ENCODE measurements at regions not wholly inside any gene's neighbourhood (a gene's known extent, or its start where the extent isn't known, plus 50 kb on each side); places are given as distances from the start of the nearest gene placed in this dataset.

DNA sequence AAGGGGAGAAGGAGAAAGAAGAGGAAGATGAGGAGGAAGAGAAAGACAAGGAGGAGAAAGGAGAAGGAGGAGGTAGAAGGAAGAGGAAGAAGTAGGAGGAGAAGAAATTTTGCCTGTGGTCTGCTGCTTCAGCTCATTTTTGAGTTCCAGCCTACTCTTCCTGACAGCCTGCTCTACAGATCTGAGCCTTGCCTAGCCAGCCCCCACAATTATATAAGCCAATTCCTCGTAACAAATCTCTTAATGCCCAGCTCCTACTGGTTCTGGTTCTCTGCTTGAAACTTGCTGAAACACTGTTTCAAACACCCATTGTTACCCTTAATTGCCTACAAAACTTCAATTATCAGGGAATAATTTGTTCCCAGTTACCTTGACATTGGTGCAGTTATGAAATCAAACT is 1014.2 kb upstream of the CELF4 start:
- TF ChIP-seq, protein P1, sequence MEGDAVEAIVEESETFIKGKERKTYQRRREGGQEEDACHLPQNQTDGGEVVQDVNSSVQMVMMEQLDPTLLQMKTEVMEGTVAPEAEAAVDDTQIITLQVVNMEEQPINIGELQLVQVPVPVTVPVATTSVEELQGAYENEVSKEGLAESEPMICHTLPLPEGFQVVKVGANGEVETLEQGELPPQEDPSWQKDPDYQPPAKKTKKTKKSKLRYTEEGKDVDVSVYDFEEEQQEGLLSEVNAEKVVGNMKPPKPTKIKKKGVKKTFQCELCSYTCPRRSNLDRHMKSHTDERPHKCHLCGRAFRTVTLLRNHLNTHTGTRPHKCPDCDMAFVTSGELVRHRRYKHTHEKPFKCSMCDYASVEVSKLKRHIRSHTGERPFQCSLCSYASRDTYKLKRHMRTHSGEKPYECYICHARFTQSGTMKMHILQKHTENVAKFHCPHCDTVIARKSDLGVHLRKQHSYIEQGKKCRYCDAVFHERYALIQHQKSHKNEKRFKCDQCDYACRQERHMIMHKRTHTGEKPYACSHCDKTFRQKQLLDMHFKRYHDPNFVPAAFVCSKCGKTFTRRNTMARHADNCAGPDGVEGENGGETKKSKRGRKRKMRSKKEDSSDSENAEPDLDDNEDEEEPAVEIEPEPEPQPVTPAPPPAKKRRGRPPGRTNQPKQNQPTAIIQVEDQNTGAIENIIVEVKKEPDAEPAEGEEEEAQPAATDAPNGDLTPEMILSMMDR (IDR thresholded peaks at IDR 0.05), result no peak
- no peak for TF ChIP-seq POLR2A (IDR thresholded peaks at IDR 0.05)
